HG02610 (cell line): ENCODE measurements at regions not wholly inside any gene's neighbourhood (a gene's known extent, or its start where the extent isn't known, plus 50 kb on each side); places are given as distances from the start of the nearest gene placed in this dataset.

Source experiments
- ATAC-seq: cut with Tn5 transposase; IDR thresholded peaks from one replicate; pipeline ENCODE4 v1.9.1; 2021; ENCODE audit warnings: mild to moderate bottlenecking, moderate library complexity; ENCODE audit not compliant: unreplicated experiment

DNA sequence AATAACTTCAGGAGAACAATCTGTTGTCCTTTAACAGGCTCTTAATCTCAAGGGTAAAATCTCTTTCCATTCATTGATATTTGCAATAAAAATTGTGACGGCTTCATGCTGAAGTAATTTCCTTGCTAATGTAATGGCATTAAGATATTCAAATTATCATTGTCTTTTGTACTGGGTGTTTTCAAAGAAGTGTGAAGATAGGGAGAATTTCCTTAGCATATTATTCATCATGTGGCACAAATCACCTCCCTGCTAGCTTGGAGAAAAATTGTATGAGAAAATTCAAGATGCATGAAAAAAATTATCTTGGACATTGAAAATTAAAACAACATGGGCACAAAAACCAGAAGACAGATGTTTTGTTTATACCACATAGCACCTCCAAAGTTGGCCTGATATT lies 63.6 kb upstream of the ARID2 start:
- no peak for ATAC-seq

DNA sequence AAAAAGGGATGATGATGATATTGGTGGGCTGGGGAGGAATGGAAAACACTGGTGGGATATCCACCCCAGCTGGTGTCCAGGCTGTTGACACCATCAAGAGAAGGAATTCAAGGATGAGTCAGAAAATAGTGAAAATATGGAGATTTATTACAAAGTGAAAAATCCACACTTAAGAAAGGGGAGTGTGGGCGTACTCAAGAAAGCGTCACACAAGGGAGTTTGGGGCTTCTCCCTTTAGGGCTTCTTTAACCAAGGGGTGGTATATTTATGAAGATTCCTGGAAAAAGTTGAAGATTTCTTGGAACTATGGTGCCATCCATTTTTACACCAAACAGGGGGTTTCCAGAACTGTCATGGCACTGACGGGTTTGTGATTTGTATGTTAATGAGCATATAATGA lies 63.1 kb upstream of the ARID2 start:
- ATAC-seq, result no peak

- ATAC-seq, result no peak
Measured at GRCh38 chr12:45666816-45667215, 62.7 kb upstream of the ARID2 start.

DNA sequence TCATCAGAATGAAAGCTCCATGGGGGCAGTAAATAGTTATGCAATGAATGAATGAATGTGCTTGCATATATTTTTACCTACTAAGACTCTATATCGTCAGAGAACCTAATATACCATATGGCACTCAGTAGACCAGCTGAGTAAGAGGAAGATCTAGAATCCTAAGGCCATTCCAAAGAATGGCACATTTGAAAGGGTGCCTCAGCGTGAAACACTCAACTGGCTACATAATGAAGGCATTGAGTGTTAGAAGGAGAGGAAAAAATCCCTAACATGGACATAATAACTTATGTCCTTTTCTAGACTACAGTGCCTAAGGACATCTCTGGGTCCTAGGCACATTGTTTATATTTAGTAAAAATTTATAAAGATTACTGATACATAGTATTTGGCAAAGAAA lies 61.7 kb upstream of the ARID2 start:
- ATAC-seq, result no peak

- ATAC-seq, result peak; percentile 17
Measured at GRCh38 chr12:45668641-45669040, 60.9 kb upstream of the ARID2 start.

- ATAC-seq, result peak; percentile 92
Measured at GRCh38 chr12:45669093-45669492, 60.4 kb upstream of the ARID2 start.

DNA sequence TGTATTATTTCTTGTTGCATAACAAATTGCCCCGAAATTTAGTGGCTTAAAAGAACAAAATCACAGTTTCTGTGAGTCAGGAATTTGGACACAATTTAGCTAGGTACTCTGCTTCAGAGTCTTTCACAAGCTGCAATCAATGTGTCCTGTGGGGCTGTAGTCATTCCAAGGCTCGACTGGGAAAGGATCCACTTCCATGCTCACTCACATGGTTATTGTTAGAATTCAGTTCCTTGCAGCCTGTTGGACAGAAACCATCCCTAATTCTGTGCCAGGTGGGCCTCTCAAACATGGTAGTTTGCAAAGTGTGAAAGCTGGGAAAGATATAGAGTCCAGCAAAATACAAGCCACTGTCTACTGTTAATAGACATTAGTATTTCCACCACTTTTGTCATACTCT lies 59.7 kb upstream of the ARID2 start:
- ATAC-seq, result no peak

GRCh38 chr12:45670346-45671065 lies 59.0 kb upstream of the ARID2 start:
- ATAC-seq, result peak; percentile 54

GRCh38 chr12:45671254-45671653 lies 58.3 kb upstream of the ARID2 start:
- no peak for ATAC-seq

DNA sequence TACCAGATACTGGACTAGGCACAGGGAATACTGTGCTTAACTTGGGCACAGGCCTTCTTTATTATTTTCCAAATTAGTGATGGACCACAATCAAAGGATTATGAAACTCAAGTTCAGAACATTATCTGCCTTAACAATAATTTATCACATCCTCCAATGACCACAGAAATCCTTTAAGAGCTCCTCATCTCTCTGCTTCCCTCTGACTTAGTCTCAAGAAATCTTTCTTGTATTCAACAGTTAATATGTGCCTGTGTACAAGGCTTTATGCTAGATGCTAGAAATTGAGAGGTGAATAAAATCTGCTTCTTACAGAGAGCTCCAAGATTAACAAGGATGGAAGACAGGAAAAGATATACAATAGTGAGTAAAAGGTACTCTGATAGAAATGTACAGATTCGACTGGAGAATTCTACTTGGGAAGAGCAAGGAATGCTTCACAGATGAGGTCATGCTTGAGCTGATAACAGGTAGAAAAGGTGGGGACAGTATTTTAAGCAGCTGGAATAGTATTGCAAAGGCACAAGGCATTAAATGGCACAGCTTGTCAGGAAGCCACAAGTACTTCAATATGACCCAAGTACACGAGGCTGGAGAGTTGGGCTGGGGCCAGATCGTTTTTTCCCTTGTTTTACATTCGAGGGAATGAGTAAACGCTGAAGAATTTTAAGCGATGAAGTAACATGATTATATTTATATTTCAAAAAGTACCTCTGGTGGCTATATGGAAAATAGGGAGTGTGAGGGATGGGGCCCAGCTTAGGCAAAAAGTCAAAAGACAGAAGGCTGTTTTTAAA lies 55.1 kb upstream of the ARID2 start:
- ATAC-seq, result no peak

GRCh38 chr12:45675534-45675933 lies 54.0 kb upstream of the ARID2 start:
- peak; percentile 61 for ATAC-seq
